SK-N-SH (cell line): ENCODE measurements at regions not wholly inside any gene's neighbourhood (a gene's known extent, or its start where the extent isn't known, plus 50 kb on each side); places are given as distances from the start of the nearest gene placed in this dataset.

Source experiments
- CTCF ChIA-PET: fragments of 300-600, 350-600 bp; formaldehyde crosslinking; extraction: SDS; loops from one replicate; lab custom pipeline; 2021; lab: Yijun Ruan, JAX
- POLR2A ChIA-PET: fragments of 350-600 bp; sonication (Branson Sonifier 250); formaldehyde crosslinking; extraction: SDS; loops from one replicate; lab custom pipeline; 2020; ENCODE audit warnings: antibody characterized with exemption, inconsistent platforms; lab: Yijun Ruan, JAX
- DNase-seq: peaks from one replicate; pipeline ENCODE4 v3.0.0; 2012
- H2AFZ ChIP-seq: fragments of 200-600 bp; sonication (generic); 2 replicates; pipeline ENCODE4 v1.8.1; 2016; ENCODE audit warnings: antibody characterized with exemption, mild to moderate bottlenecking, low read depth
- H3F3A ChIP-seq: fragments of 200-600 bp; sonication (generic); replicated peaks from 2 replicates; pipeline ENCODE3; 2016; ENCODE audit warnings: antibody characterized with exemption, mild to moderate bottlenecking; ENCODE audit not compliant: insufficient read depth
- H3K27ac ChIP-seq, 2 experiments: fragments of 200-500 bp in 1 of 2; fragments of 200-600 bp in 1 of 2; sonication (Bioruptor generic) in 1 of 2; sonication (generic), shearing (Covaris generic) in 1 of 2; 2 replicates each; pipeline versions ENCODE4 v1.5.1 to v1.6.1; 2014 to 2016; ENCODE audit warnings: low read depth in 2 of 2, inconsistent platforms in 1 of 2, low read length in 1 of 2, mild to moderate bottlenecking in 1 of 2, mixed read lengths in 1 of 2
- H3K27me3 ChIP-seq: fragments of 200-600 bp; sonication (generic), shearing (Covaris generic); 2 replicates; pipeline ENCODE4 v1.6.1; 2016; ENCODE audit warnings: mixed run types; ENCODE audit not compliant: insufficient read depth
- H3K36me3 ChIP-seq, 2 experiments: fragments of 200-500 bp in 1 of 2; fragments of 200-600 bp in 1 of 2; sonication (Bioruptor generic) in 1 of 2; sonication (generic) in 1 of 2; replicated peaks in 1 of 2; 2 replicates each; pipeline versions ENCODE3 to v1.5.1; 2014 to 2016; ENCODE audit warnings: low read length in 1 of 2, mild to moderate bottlenecking in 1 of 2; ENCODE audit not compliant: insufficient read depth in 2 of 2, control insufficient read depth in 1 of 2
- H3K4me1 ChIP-seq, 2 experiments: fragments of 200-500 bp in 1 of 2; fragments of 200-600 bp in 1 of 2; sonication (Bioruptor generic) in 1 of 2; sonication (generic), shearing (Covaris generic) in 1 of 2; 2 replicates each; pipeline versions ENCODE4 v1.5.1 to v1.6.1; 2014 to 2016; ENCODE audit warnings: low read depth in 1 of 2, low read length in 1 of 2, mixed run types in 1 of 2; ENCODE audit not compliant: insufficient read depth in 2 of 2, control insufficient read depth in 1 of 2
- H3K4me2 ChIP-seq: fragments of 200-600 bp; sonication (generic), shearing (Covaris generic); 2 replicates; pipeline ENCODE4 v1.6.1; 2017; ENCODE audit warnings: mixed run types
- H3K4me3 ChIP-seq, 2 experiments: fragments of 200-500 bp in 1 of 2; fragments of 200-600 bp in 1 of 2; sonication (Bioruptor generic) in 1 of 2; sonication (generic), shearing (Covaris generic) in 1 of 2; 2 replicates each; pipeline versions ENCODE4 v1.5.1 to v1.8.1; 2014 to 2016; ENCODE audit warnings: low read depth in 2 of 2, inconsistent platforms in 1 of 2, low read length in 1 of 2, mild to moderate bottlenecking in 1 of 2, mixed read lengths in 1 of 2, moderate library complexity in 1 of 2
- H3K79me2 ChIP-seq: fragments of 200-600 bp; sonication (generic); 2 replicates; pipeline ENCODE4 v1.8.1; 2017; ENCODE audit warnings: mild to moderate bottlenecking; ENCODE audit not compliant: insufficient read depth
- H3K9ac ChIP-seq: fragments of 200-600 bp; sonication (generic); 2 replicates; pipeline ENCODE4 v1.6.1; 2017; ENCODE audit warnings: mixed run types
- H3K9me2 ChIP-seq: fragments of 200-600 bp; sonication (generic); 2 replicates; pipeline ENCODE4 v1.6.1; 2017; ENCODE audit warnings: mixed run types
- H3K9me3 ChIP-seq: fragments of 200-600 bp; sonication (generic); 2 replicates; pipeline ENCODE4 v1.6.1; 2017; ENCODE audit warnings: mixed run types, mild to moderate bottlenecking, moderate library complexity
- H4K20me1 ChIP-seq: fragments of 200-600 bp; sonication (generic); 2 replicates; pipeline ENCODE4 v1.6.1; 2017; ENCODE audit warnings: mild to moderate bottlenecking, mixed run types; ENCODE audit not compliant: insufficient read depth
- EP300 ChIP-seq, 2 experiments: IDR thresholded peaks; 2 replicates each; pipeline versions ENCODE4 v1.4.0 to v1.6.1; 2012; ENCODE audit warnings: borderline replicate concordance in 1 of 2, low read depth in 1 of 2, low read length in 1 of 2
- FOXJ3 ChIP-seq: sonication (generic); formaldehyde crosslinking; IDR thresholded peaks from 2 replicates; pipeline ENCODE4 v1.5.1; 2020; ENCODE audit warnings: mild to moderate bottlenecking, missing genetic modification reagents
- GABPA ChIP-seq: IDR thresholded peaks from 2 replicates; pipeline ENCODE4 v1.4.0; 2012; ENCODE audit warnings: low read depth, mild to moderate bottlenecking
- GATA2 ChIP-seq: sonication (generic); formaldehyde crosslinking; IDR thresholded peaks from 2 replicates; pipeline ENCODE4 v1.5.0; 2020; ENCODE audit warnings: mild to moderate bottlenecking, missing genetic modification reagents
- IRF3 ChIP-seq: fragments of 150-350 bp; IDR thresholded peaks from 2 replicates; pipeline ENCODE4 v1.6.1; 2016; ENCODE audit warnings: mild to moderate bottlenecking, low read depth, low read length
- MEF2A ChIP-seq: IDR thresholded peaks from 2 replicates; pipeline ENCODE4 v1.4.0; 2012; ENCODE audit warnings: low read depth, borderline replicate concordance
- MXI1 ChIP-seq: IDR thresholded peaks from 2 replicates; pipeline ENCODE4 v1.6.1; 2012; ENCODE audit warnings: mild to moderate bottlenecking, low read depth, low read length, improper control_type of control experiment
- NFIC ChIP-seq: IDR thresholded peaks from 2 replicates; pipeline ENCODE4 v1.4.0; 2012; ENCODE audit warnings: borderline replicate concordance
- PBX3 ChIP-seq: IDR thresholded peaks from 2 replicates; pipeline ENCODE4; 2012
- POLR2AphosphoS5 ChIP-seq: IDR thresholded peaks from 2 replicates; pipeline ENCODE4 v1.6.1; 2012; ENCODE audit warnings: low read depth, low read length
- RAD21 ChIP-seq: IDR thresholded peaks from 2 replicates; pipeline ENCODE4 v1.6.1; 2012; ENCODE audit warnings: mild to moderate bottlenecking, low read length
- RCOR1 ChIP-seq: fragments of 150-350 bp; IDR thresholded peaks from 2 replicates; pipeline ENCODE4 v1.6.1; 2017; ENCODE audit warnings: antibody characterized with exemption, low read length
- RFX5 ChIP-seq: IDR thresholded peaks from 2 replicates; pipeline ENCODE4 v1.6.1; 2012; ENCODE audit warnings: mild to moderate bottlenecking, improper control_type of control experiment, low read length
- SMC3 ChIP-seq: IDR thresholded peaks from 2 replicates; pipeline ENCODE4 v1.6.1; 2012; ENCODE audit warnings: low read depth, low read length, improper control_type of control experiment
- TAF1 ChIP-seq: IDR thresholded peaks from 2 replicates; pipeline ENCODE4 v1.6.1; 2012; ENCODE audit warnings: low read depth, mild to moderate bottlenecking, low read length, moderate library complexity, borderline replicate concordance
- TCF12 ChIP-seq: IDR thresholded peaks from 2 replicates; pipeline ENCODE4 v1.4.0; 2012
- USF1 ChIP-seq: IDR thresholded peaks from 2 replicates; pipeline ENCODE4 v1.4.0; 2012; ENCODE audit warnings: low read depth, borderline replicate concordance
- ZBTB33 ChIP-seq: IDR thresholded peaks from 2 replicates; pipeline ENCODE4 v1.4.0; 2012; ENCODE audit warnings: low read depth, borderline replicate concordance
- WGBS: methylation state at CpG from one replicate; pipeline ENCODE4 v1.1.6; 2017; ENCODE audit warnings: low lambda C conversion rate; 5-methylcytosine and 5-hydroxymethylcytosine counted together

- Histone ChIP-seq H3K9me3 (peaks cover 5% of the 10 kb centered on the region), H4K20me1 (no peaks in the 10 kb centered on the region), H3F3A (no peaks in the 10 kb centered on the region), H3K4me3 (no peak overlapping the region), H3K27me3 (no peaks in the 10 kb centered on the region), H3K79me2 (no peaks in the 10 kb centered on the region), H3K27ac (no peak overlapping the region), H3K36me3 (no peaks in the 10 kb centered on the region), H3K4me1 (peaks cover 0 to 10% of the 10 kb centered on the region in 2 experiments; a peak in 1 of 4 replicates), H3K9me2 (no peaks in the 10 kb centered on the region), H3K9ac (no peak overlapping the region), H3K4me2 (no peak overlapping the region), H2AFZ (no peak overlapping the region)
- POLR2A ChIA-PET: no interaction called here
- CTCF ChIA-PET: interaction anchor here (0.7 to 1.1 kb wide), 2 partner anchors 61 to 225 kb away, joined by 3 to 4 read pairs; partner anchors contain the start of gene GNAI1
- 90% methylated on average over 3 of the region's 3 CpGs for WGBS
- no peak for DNase-seq
- TF ChIP-seq PBX3 (no peak), TCF12 (no peak), TAF1 (no peak), ZBTB33 (no peak), SMC3 (no peak), GATA2 (CRISPR knock-in tag) (no peak), RCOR1 (no peak), USF1 (no peak), RFX5 (no peak), NFIC (no peak), RAD21 (no peak), MEF2A (no peak), FOXJ3 (CRISPR knock-in tag) (no peak), GABPA (no peak), POLR2AphosphoS5 (no peak), MXI1 (no peak), EP300 (IDR thresholded peaks at IDR 0.05; ENCODE audit: borderline replicate concordance in 1 of 2, low read depth in 1 of 2, low read length in 1 of 2) (no peak), IRF3 (no peak)
Measured at GRCh38 chr7:80359029-80359428, 152.8 kb downstream of the GNAT3 start.
